ENCODE measurements at regions not wholly inside any gene's neighbourhood (a gene's known extent, or its start where the extent isn't known, plus 50 kb on each side); places are given as distances from the start of the nearest gene placed in this dataset.

DNA sequence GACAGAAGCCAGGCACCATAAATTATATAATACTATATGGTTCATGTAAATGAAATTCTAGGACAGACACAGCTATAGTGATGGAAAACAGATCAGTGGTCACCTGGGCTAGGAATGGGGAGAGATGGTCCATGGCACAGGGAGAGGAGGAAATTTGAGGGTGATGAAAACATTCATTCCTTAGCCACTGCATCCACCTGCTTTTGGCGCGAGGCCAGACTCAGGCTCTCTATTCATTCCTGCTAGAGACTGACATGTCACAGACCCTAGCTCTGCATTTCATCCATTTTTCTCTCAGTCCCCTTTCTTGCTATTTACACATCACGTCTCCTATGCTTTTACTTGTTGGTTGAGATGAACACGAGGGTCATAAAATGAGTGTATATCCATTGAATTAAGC is 628.3 kb upstream of the SLC10A2 start:
- TF ChIP-seq, protein P1, sequence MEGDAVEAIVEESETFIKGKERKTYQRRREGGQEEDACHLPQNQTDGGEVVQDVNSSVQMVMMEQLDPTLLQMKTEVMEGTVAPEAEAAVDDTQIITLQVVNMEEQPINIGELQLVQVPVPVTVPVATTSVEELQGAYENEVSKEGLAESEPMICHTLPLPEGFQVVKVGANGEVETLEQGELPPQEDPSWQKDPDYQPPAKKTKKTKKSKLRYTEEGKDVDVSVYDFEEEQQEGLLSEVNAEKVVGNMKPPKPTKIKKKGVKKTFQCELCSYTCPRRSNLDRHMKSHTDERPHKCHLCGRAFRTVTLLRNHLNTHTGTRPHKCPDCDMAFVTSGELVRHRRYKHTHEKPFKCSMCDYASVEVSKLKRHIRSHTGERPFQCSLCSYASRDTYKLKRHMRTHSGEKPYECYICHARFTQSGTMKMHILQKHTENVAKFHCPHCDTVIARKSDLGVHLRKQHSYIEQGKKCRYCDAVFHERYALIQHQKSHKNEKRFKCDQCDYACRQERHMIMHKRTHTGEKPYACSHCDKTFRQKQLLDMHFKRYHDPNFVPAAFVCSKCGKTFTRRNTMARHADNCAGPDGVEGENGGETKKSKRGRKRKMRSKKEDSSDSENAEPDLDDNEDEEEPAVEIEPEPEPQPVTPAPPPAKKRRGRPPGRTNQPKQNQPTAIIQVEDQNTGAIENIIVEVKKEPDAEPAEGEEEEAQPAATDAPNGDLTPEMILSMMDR (IDR thresholded peaks at IDR 0.05): no peak
- TF ChIP-seq POLR2A (IDR thresholded peaks at IDR 0.05): no peak
